Activated B cell treated with CpG ODN at 0.5 μM for 24 hours (primary cell): ENCODE measurements at regions not wholly inside any gene's neighbourhood (a gene's known extent, or its start where the extent isn't known, plus 50 kb on each side); places are given as distances from the start of the nearest gene placed in this dataset.

ENCODE experiments used
- ATAC-seq: fragments of 200-7000 bp; cut with Tn5 transposase; one replicate; pipeline ENCODE4 v1.10.0; 2021; ENCODE audit warnings: low read depth, mild to moderate bottlenecking, moderate library complexity
- CTCF ChIA-PET: fragments of 350-600 bp; sonication (Branson Sonifier 250); formaldehyde crosslinking; loops from one replicate; lab custom pipeline; 2021; ENCODE audit warnings: antibody characterized with exemption; lab: Charles Lee
- POLR2A ChIA-PET: fragments of 350-600 bp; sonication (Branson Sonifier 250); formaldehyde crosslinking; loops from one replicate; lab custom pipeline; 2021; ENCODE audit warnings: antibody characterized with exemption; lab: Charles Lee
- DNase-seq: peaks from one replicate; pipeline ENCODE4 v3.0.0; 2022
- H3K27ac Mint-ChIP-seq: one replicate; pipeline ENCODE4 v1.8.0; 2020; ENCODE audit warnings: mixed read lengths
- H3K27me3 Mint-ChIP-seq: one replicate; pipeline ENCODE4 v1.8.0; 2021; ENCODE audit warnings: mixed read lengths
- H3K36me3 Mint-ChIP-seq: one replicate; pipeline ENCODE4 v1.8.0; 2021; ENCODE audit warnings: low read depth, mixed read lengths
- H3K4me1 Mint-ChIP-seq: one replicate; pipeline ENCODE4 v1.8.0; 2021; ENCODE audit warnings: mixed read lengths
- H3K4me3 Mint-ChIP-seq: one replicate; pipeline ENCODE4 v1.8.0; 2020; ENCODE audit warnings: mild to moderate bottlenecking, mixed read lengths
- H3K9me3 Mint-ChIP-seq: one replicate; pipeline ENCODE4 v1.8.0; 2020; ENCODE audit warnings: mixed read lengths
- intact Hi-C: fragments of 100-400 bp; cut with micrococcal nuclease; formaldehyde crosslinking; loops from one replicate; pipeline ENCODE4 v1.15.1; 2024
- TF ChIP-seq, protein P1 (sequence below): fragments of 200-600 bp; IDR thresholded peaks from one replicate; pipeline ENCODE4 v1.8.0; 2022; ENCODE audit warnings: antibody characterized with exemption, mild to moderate bottlenecking

- H3K4me1 Mint-ChIP-seq = no peaks in the 10 kb centered on the region
- ChIA-PET CTCF (no interaction called here), POLR2A (no interaction called here)
- TF ChIP-seq, protein P1, sequence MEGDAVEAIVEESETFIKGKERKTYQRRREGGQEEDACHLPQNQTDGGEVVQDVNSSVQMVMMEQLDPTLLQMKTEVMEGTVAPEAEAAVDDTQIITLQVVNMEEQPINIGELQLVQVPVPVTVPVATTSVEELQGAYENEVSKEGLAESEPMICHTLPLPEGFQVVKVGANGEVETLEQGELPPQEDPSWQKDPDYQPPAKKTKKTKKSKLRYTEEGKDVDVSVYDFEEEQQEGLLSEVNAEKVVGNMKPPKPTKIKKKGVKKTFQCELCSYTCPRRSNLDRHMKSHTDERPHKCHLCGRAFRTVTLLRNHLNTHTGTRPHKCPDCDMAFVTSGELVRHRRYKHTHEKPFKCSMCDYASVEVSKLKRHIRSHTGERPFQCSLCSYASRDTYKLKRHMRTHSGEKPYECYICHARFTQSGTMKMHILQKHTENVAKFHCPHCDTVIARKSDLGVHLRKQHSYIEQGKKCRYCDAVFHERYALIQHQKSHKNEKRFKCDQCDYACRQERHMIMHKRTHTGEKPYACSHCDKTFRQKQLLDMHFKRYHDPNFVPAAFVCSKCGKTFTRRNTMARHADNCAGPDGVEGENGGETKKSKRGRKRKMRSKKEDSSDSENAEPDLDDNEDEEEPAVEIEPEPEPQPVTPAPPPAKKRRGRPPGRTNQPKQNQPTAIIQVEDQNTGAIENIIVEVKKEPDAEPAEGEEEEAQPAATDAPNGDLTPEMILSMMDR = no peak
- H3K27me3 Mint-ChIP-seq = no peaks in the 10 kb centered on the region
- no peak for DNase-seq
- H3K27ac Mint-ChIP-seq = no peak overlapping the region
- no peak overlapping the region for H3K4me3 Mint-ChIP-seq
- intact Hi-C loops = no loop called here
- H3K36me3 Mint-ChIP-seq = no peaks in the 10 kb centered on the region
- H3K9me3 Mint-ChIP-seq = no peaks in the 10 kb centered on the region
- ATAC-seq = no peak
Observed at GRCh38 chr6:98352348-98352747, 482.0 kb upstream of the POU3F2 start.

DNA sequence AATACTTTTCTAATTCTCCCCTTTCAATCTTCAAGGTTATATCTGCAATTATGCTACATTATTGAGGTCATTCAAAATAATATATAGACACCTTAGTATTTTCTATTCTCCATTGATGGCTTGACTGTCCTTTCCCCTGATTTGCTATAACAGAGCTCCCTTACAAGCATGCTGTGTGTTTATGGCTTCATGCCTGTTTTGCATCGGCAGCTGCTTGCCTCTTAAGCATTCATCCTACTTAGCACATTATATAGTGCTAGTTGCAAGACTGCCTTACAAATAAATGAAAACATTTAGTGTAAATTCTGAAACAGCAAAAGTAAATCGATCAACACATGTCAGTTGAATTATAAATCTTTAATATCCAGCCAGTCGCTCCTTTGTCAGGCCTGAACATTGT, 476.2 kb upstream of the POU3F2 start:
- ChIA-PET POLR2A (no interaction called here), CTCF (no interaction called here)
- intact Hi-C loops = no loop called here
- no peaks in the 10 kb centered on the region for H3K27me3 Mint-ChIP-seq
- ATAC-seq = no peak
- H3K4me1 Mint-ChIP-seq = no peaks in the 10 kb centered on the region
- no peak overlapping the region for H3K27ac Mint-ChIP-seq
- DNase-seq = no peak
- H3K9me3 Mint-ChIP-seq = no peaks in the 10 kb centered on the region
- H3K4me3 Mint-ChIP-seq = no peak overlapping the region
- no peaks in the 10 kb centered on the region for H3K36me3 Mint-ChIP-seq
- TF ChIP-seq, protein P1 = no peak

DNA sequence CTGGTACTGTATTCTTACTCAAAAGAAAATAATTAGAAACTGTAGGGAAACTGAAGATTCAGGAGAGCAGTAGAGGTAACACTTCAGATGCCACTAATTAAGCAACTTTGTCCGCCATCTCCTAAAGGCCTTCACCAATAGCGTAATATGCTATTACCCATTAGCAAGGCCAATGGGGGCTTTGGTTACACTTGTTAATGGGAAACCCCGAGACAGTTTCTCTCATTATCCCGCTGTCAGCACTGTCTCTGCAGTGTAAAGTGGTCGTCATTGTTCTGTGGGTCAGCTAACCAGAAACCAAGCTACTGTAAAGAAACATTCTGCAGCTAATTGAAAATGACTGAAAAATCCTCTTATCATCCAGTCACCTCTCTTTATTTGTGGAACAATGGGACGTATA, 468.0 kb upstream of the POU3F2 start:
- H3K27me3 Mint-ChIP-seq = no peaks in the 10 kb centered on the region
- H3K4me3 Mint-ChIP-seq = no peak overlapping the region
- DNase-seq (no peak), ATAC-seq (no peak)
- intact Hi-C loops = no loop called here
- H3K27ac Mint-ChIP-seq = no peak overlapping the region
- no peaks in the 10 kb centered on the region for H3K9me3 Mint-ChIP-seq
- ChIA-PET POLR2A (no interaction called here), CTCF (no interaction called here)
- TF ChIP-seq, protein P1 = no peak
- H3K36me3 Mint-ChIP-seq = no peaks in the 10 kb centered on the region
- no peaks in the 10 kb centered on the region for H3K4me1 Mint-ChIP-seq

- DNase-seq (no peak), ATAC-seq (no peak)
- no peak overlapping the region for H3K4me3 Mint-ChIP-seq
- H3K9me3 Mint-ChIP-seq = peaks cover 5% of the 10 kb centered on the region
- H3K4me1 Mint-ChIP-seq = no peaks in the 10 kb centered on the region
- TF ChIP-seq, protein P1 = no peak
- ChIA-PET CTCF (no interaction called here), POLR2A (no interaction called here)
- H3K36me3 Mint-ChIP-seq = no peaks in the 10 kb centered on the region
- H3K27ac Mint-ChIP-seq = no peak overlapping the region
- intact Hi-C loops = no loop called here
- H3K27me3 Mint-ChIP-seq = no peaks in the 10 kb centered on the region
Observed at GRCh38 chr6:98380589-98380988, 453.8 kb upstream of the POU3F2 start.

- CTCF ChIA-PET = no interaction called here
- POLR2A ChIA-PET = no interaction called here
- peaks cover 5% of the 10 kb centered on the region for H3K9me3 Mint-ChIP-seq
Observed at GRCh38 chr6:98382246-98382645, 452.1 kb upstream of the POU3F2 start.

More at GRCh38 chr6:98382246-98382645, 452.1 kb upstream of the POU3F2 start:
- Mint-ChIP-seq H3K4me3 (no peak overlapping the region), H3K4me1 (no peaks in the 10 kb centered on the region), H3K27me3 (no peaks in the 10 kb centered on the region), H3K27ac (no peak overlapping the region), H3K36me3 (no peaks in the 10 kb centered on the region)
- TF ChIP-seq, protein P1 = no peak
- no peak for DNase-seq
- intact Hi-C loops = no loop called here
- ATAC-seq = no peak
